NCI-H2081 treated with DMSO at 0.1 percent for 48 hours (cell line): ENCODE measurements at regions not wholly inside any gene's neighbourhood (a gene's known extent, or its start where the extent isn't known, plus 50 kb on each side); places are given as distances from the start of the nearest gene placed in this dataset.

Source experiments
- DNase-seq: peaks from one replicate; lab custom pipeline; 2025; lab: John Stamatoyannopoulos, UW

GRCh38 chr1:110765640-110766335 lies 91.0 kb upstream of the KCNA3 start:
- no peak for DNase-seq

GRCh38 chr1:110763149-110763548 lies 88.4 kb upstream of the KCNA3 start:
- no peak for DNase-seq

GRCh38 chr1:110760321-110760720 lies 85.6 kb upstream of the KCNA3 start:
- no peak for DNase-seq

- DNase-seq, result no peak
These were observed 81.8 kb upstream of the KCNA3 start for GRCh38 chr1:110756506-110756905.

DNA sequence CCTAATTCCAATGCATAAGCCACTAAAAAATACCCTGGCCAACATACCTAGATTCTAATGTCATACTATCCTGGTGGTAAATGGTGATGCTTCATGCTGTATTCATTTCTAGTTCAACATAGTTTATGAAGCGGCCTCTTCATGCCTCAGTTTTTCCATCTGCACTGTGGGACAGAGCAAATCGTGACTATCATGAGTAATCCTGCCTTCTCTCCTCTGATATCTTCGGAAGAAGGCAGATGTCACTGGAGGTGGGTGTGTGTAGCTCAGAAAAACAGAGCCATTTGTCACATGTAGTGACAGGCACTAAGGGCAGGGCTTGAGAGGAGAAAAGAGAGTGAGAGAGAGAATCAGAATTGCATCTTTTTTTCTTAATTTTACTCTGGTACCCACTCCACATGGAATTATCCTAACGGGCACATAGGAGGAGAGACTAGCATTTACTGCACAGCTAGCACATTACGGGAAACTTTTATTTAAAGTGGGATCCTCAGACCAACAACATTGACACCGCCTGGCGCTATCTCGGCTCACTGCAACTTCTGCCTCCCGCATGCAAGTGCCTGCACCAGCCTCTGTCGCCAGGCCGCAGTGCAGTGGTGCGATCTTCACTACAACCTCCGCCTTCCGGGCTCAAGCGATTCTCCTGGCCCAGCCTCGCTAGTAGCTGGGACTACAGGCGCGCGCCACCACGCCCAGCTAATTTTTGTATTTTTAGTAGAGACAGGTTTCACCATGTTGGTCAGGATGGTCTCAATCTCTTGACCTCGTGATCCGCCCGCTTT lies 78.4 kb upstream of the KCNA3 start:
- DNase-seq, result no peak

- DNase-seq, result no peak
These were observed 75.8 kb upstream of the KCNA3 start for GRCh38 chr1:110750562-110750961.

GRCh38 chr1:110749960-110750359 lies 75.2 kb upstream of the KCNA3 start:
- DNase-seq, result no peak

- DNase-seq, result no peak
These were observed 72.0 kb upstream of the KCNA3 start for GRCh38 chr1:110746644-110747259.

- DNase-seq, result no peak
These were observed 68.7 kb upstream of the KCNA3 start for GRCh38 chr1:110743397-110743796.

- DNase-seq, result no peak
These were observed 62.3 kb upstream of the KCNA3 start for GRCh38 chr1:110736900-110737605.

GRCh38 chr1:110734133-110734680 lies 59.5 kb upstream of the KCNA3 start:
- peak; percentile 45 for DNase-seq

- no peak for DNase-seq
These were observed 56.8 kb upstream of the KCNA3 start for GRCh38 chr1:110731529-110731928.

GRCh38 chr1:110728388-110729001 lies 53.8 kb upstream of the KCNA3 start:
- DNase-seq, result no peak

GRCh38 chr1:110727246-110727645 lies 52.5 kb upstream of the KCNA3 start:
- DNase-seq, result no peak

- DNase-seq, result no peak
These were observed 52.0 kb upstream of the KCNA3 start for GRCh38 chr1:110726755-110727154.
